Uterus (tissue), 3 donors: ENCODE measurements at regions not wholly inside any gene's neighbourhood (a gene's known extent, or its start where the extent isn't known, plus 50 kb on each side); places are given as distances from the start of the nearest gene placed in this dataset.

ENCODE experiments used
- DNase-seq, 2 donors: peaks; one replicate each; pipeline ENCODE4 v3.0.0-alpha.2; 2019 to 2020
- H3K27ac ChIP-seq, 2 donors: fragments of 200-600 bp; sonication (generic); 1 replicate in 1 of 2; 2 replicates in 1 of 2; pipeline ENCODE4 v1.5.1; 2016 to 2018
- H3K27me3 ChIP-seq, 2 donors: fragments of 200-600 bp; sonication (generic); one replicate each; pipeline ENCODE4 v1.5.1; 2018 to 2019; ENCODE audit warnings: control low read depth in 1 of 2
- H3K36me3 ChIP-seq, 2 donors: fragments of 200-600 bp; sonication (generic); one replicate each; pipeline ENCODE4 v1.5.1; 2019; ENCODE audit warnings: control low read depth in 1 of 2
- H3K4me1 ChIP-seq, 2 donors: fragments of 200-600 bp; sonication (generic); one replicate each; pipeline ENCODE4 v1.5.1; 2018 to 2019; ENCODE audit warnings: control low read depth in 1 of 2
- H3K4me3 ChIP-seq, 2 donors: fragments of 200-600 bp; sonication (generic); 1 replicate in 1 of 2; 2 replicates in 1 of 2; pipeline ENCODE4 v1.5.1; 2018 to 2019; ENCODE audit warnings: mild to moderate bottlenecking in 1 of 2
- H3K9me3 ChIP-seq, 2 donors: fragments of 200-600 bp; sonication (generic); one replicate each; pipeline ENCODE4 v1.5.1; 2019; ENCODE audit warnings: control low read depth in 1 of 2
- POLR2A ChIP-seq, 2 donors: fragments of 450-650 bp; IDR thresholded peaks; one replicate each; pipeline ENCODE4 v1.6.1; 2016; ENCODE audit warnings: antibody characterized with exemption in 2 of 2, mild to moderate bottlenecking in 1 of 2, moderate library complexity in 1 of 2
- intact Hi-C: fragments of 100-400 bp; cut with DNase I; formaldehyde crosslinking; loops from one replicate; pipeline ENCODE4 v1.15.1; 2023; ENCODE audit warnings: low total_unique reads
- TF ChIP-seq, protein P1 (sequence below), 4 experiments: fragments of 200-600 bp in 2 of 4; fragments of 450-650 bp in 2 of 4; sonication (generic) in 2 of 4; IDR thresholded peaks; one replicate each; pipeline ENCODE4 v1.5.1; 2016 to 2019; ENCODE audit warnings: antibody characterized with exemption in 4 of 4, mild to moderate bottlenecking in 2 of 4, moderate library complexity in 1 of 4
- donor health status: DM: yes; HTN: yes; CAD: no.

DNA sequence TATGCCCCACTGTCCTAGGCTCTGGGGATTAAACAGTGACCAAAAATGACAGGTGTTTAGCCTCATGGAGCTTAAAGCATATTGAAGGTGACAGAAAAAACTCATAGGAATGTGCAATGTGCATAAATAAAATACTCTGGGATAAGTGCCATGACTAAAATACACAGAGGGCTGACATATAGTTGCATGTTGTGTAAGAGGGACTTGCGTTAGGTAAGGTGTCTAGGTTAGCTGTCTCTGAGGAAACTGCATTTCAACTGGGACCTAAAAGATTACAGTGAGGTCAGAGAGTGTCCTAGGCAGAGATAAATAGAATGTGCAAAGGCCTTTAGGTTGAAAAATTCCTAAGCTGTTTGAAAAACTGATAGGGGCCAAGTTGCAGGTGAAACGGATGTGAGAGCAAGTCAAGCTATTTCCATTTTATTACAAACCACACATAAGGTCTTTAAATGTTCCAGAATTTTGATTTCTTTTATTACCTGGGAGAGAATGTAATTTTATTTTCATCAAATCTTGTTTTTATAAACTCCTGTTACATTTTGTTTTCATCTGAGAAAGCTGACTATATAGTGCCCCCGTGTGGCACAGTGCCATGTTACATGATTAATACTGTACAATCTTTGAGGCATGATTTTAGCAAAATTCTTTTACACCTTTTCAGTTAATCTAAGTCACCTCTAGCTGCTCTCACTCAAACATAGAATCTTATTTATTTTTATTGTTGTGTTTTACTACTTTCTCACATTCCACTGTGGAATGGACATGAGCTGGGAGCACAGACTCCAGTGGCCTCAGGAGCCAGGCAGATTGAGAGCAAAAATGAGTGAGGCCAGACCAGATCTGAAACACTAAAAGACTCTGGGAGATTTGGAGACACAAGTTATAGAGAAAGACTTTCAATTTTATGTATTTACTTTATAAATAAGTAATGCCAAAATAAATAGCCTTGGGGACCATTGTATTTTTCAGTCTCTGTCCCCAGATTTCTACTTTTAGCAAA, 259.6 kb upstream of the ZNF717 start:
- Histone ChIP-seq H3K4me3 (no peak overlapping the region), H3K4me1 (no peaks in the 10 kb centered on the region), H3K9me3 (no peaks in the 10 kb centered on the region), H3K36me3 (no peaks in the 10 kb centered on the region), H3K27ac (no peak overlapping the region), H3K27me3 (no peaks in the 10 kb centered on the region)
- intact Hi-C loops = no loop called here
- TF ChIP-seq, protein P1, sequence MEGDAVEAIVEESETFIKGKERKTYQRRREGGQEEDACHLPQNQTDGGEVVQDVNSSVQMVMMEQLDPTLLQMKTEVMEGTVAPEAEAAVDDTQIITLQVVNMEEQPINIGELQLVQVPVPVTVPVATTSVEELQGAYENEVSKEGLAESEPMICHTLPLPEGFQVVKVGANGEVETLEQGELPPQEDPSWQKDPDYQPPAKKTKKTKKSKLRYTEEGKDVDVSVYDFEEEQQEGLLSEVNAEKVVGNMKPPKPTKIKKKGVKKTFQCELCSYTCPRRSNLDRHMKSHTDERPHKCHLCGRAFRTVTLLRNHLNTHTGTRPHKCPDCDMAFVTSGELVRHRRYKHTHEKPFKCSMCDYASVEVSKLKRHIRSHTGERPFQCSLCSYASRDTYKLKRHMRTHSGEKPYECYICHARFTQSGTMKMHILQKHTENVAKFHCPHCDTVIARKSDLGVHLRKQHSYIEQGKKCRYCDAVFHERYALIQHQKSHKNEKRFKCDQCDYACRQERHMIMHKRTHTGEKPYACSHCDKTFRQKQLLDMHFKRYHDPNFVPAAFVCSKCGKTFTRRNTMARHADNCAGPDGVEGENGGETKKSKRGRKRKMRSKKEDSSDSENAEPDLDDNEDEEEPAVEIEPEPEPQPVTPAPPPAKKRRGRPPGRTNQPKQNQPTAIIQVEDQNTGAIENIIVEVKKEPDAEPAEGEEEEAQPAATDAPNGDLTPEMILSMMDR (IDR thresholded peaks at IDR 0.05) = no peak
- TF ChIP-seq POLR2A (IDR thresholded peaks at IDR 0.05) = no peak
- DNase-seq = no peak

DNA sequence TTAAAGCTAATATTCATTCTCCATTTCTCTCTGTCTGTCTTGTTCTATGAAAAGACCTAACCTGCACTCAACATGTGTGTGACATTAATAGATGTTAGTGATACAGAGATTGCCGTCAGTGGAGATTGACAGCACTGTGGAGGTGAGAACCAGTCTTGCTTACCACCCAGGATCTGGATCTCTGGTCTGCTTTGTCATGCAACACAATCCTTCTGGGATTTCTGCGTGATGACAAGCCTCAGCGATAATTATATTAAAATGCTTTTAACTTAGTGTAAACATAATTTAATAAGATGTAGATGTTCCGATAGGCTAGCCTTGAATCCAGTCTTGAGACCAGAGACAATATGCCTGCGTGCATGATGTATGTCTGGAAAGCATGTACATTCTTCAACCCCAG, 262.0 kb upstream of the ZNF717 start:
- Histone ChIP-seq H3K4me1 (no peaks in the 10 kb centered on the region), H3K36me3 (no peaks in the 10 kb centered on the region), H3K9me3 (no peaks in the 10 kb centered on the region), H3K27ac (no peak overlapping the region), H3K27me3 (no peaks in the 10 kb centered on the region), H3K4me3 (no peak overlapping the region)
- no peak for DNase-seq
- TF ChIP-seq, protein P1 (IDR thresholded peaks at IDR 0.05) = no peak
- no peak for TF ChIP-seq POLR2A (IDR thresholded peaks at IDR 0.05)
- intact Hi-C loops = no loop called here

DNA sequence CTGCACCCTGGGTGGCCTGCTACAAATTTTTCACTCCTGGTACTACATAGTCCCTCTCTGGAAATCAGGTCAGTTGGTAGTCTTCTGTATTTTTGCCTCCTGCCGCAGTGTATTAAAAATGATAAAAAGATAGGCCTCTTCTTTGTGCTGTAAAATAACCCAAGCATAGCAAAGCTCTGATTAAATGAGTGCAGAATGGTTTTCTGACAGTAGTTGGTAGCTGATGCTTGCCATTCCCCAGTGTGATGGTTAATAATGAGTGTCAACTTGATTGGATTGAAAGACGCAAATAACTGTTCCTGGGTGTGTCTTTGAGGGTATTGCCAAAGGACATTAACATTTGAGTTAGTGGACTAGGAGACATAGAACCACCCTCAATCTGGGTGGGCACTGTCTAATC, 264.4 kb upstream of the ZNF717 start:
- no peak for TF ChIP-seq POLR2A (IDR thresholded peaks at IDR 0.05)
- DNase-seq = no peak
- no peaks in the 10 kb centered on the region for H3K9me3 ChIP-seq
- H3K4me1 ChIP-seq = no peaks in the 10 kb centered on the region
- H3K36me3 ChIP-seq = no peaks in the 10 kb centered on the region
- intact Hi-C loops = no loop called here
- no peak overlapping the region for H3K27ac ChIP-seq
- H3K27me3 ChIP-seq = no peaks in the 10 kb centered on the region
- H3K4me3 ChIP-seq = no peak overlapping the region

DNA sequence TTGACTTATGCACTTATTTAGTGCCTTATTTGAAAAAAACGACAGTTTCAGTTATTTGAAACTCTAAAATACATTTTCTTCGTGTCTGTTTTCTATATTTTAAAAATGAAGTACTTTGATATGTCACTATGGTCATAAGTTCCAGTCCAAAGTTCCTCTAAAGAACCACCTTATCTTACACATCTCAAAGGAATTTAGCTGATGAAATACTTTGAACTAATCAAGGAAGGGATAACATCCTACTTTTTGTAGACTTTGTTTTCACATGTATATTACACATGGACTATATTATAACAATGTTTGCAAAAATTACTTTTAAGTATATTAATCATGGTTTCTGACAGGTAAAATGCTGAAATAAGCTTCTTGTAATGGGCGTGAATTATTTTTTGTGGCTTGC, 265.8 kb upstream of the ZNF717 start:
- no peak overlapping the region for H3K4me3 ChIP-seq
- H3K9me3 ChIP-seq = no peaks in the 10 kb centered on the region
- H3K4me1 ChIP-seq = no peaks in the 10 kb centered on the region
- no peak for DNase-seq
- TF ChIP-seq POLR2A (IDR thresholded peaks at IDR 0.05) = no peak
- TF ChIP-seq, protein P1 (IDR thresholded peaks at IDR 0.05) = no peak
- H3K27ac ChIP-seq = no peak overlapping the region
- H3K27me3 ChIP-seq = no peaks in the 10 kb centered on the region
- no peaks in the 10 kb centered on the region for H3K36me3 ChIP-seq
- intact Hi-C loops = no loop called here

DNA sequence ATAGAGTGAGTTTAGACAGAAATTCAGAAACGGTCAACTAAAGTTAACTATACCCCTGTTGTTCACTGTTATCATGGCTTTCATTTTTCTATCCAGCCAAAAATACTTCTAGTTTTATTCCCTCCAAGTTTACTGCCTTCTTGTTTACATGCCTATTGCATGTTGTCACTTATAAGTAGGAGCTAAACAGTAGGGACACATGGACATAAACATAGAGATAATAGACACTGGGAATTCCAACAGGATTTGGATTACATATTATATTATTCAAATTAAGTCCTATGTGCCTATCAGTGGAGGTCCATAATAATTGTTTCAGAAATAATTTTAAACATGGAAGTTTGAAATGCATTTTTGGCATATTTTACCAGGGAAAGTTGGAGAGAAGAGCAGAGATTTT, 269.1 kb upstream of the ZNF717 start:
- Histone ChIP-seq H3K36me3 (no peaks in the 10 kb centered on the region), H3K9me3 (no peaks in the 10 kb centered on the region), H3K27me3 (no peaks in the 10 kb centered on the region), H3K27ac (no peak overlapping the region), H3K4me3 (no peak overlapping the region), H3K4me1 (no peaks in the 10 kb centered on the region)
- no peak for DNase-seq
- TF ChIP-seq POLR2A (IDR thresholded peaks at IDR 0.05) = no peak
- TF ChIP-seq, protein P1 (IDR thresholded peaks at IDR 0.05) = no peak
- intact Hi-C loops = no loop called here
